Right ventricle myocardium superior (tissue), 1 donor: ENCODE measurements at regions not wholly inside any gene's neighbourhood (a gene's known extent, or its start where the extent isn't known, plus 50 kb on each side); places are given as distances from the start of the nearest gene placed in this dataset.

ENCODE experiments used
- ATAC-seq: fragments of 200-7000 bp; cut with Tn5 transposase; one replicate; pipeline ENCODE4 v1.9.1; 2020; ENCODE audit warnings: mild to moderate bottlenecking; ENCODE audit not compliant: poor library complexity
- DNase-seq: peaks from one replicate; pipeline ENCODE4 v3.0.0-alpha.2; 2020
- intact Hi-C: fragments of 100-400 bp; cut with DNase I; formaldehyde crosslinking; loops from one replicate; pipeline ENCODE4 v1.11.2; 2022
- donor health status: DM: no; HTN: yes; CAD: no; lungs with severe emphysema.

- ATAC-seq (no peak), DNase-seq (no peak)
- intact Hi-C loops = no loop called here
Observed at GRCh38 chr12:97235102-97235501, 227.5 kb upstream of the RMST start.

DNA sequence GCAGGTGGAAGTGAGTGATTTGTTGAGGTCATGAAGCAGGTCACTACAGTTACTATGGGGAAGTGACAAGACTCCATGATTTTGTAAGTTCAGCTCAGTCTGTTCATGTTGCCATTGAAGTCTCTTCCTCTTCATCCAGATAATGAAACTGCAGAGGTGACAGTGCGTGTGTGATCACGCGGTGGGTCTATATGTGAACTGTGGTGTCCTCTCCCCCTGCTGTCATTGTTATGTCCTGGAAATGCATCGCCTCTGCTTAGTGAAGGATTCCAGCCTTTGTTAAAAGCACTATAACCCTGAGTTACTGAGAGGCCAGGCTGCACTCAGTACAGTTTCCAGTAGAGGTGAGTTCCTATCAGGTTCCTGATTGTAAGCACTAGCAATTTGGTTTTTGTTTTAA lies 216.2 kb upstream of the RMST start:
- intact Hi-C loops = no loop called here
- DNase-seq (no peak), ATAC-seq (no peak)

- ATAC-seq = no peak
- intact Hi-C loops = no loop called here
- no peak for DNase-seq
Observed at GRCh38 chr12:97250483-97250882, 212.1 kb upstream of the RMST start.

DNA sequence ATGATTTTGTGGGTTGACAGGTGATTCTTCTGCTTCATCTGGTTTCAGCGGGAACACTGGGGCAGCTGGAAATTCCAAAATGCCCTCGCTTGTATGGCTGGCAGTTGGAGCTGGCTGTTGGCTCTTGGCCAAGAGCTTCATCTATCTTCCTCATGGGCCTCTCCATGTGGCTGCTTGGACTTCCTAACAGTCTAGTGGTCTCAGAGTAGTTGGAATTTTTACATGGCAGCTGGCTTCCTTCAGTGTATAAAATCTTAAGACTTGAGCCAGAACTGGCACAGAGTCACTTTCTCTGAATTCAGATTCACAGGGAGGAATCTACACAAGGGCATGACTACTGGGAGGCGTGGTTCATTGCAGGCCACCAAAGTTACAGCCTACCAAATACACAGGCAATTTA lies 204.9 kb upstream of the RMST start:
- ATAC-seq = no peak
- intact Hi-C loops = no loop called here
- DNase-seq = no peak

DNA sequence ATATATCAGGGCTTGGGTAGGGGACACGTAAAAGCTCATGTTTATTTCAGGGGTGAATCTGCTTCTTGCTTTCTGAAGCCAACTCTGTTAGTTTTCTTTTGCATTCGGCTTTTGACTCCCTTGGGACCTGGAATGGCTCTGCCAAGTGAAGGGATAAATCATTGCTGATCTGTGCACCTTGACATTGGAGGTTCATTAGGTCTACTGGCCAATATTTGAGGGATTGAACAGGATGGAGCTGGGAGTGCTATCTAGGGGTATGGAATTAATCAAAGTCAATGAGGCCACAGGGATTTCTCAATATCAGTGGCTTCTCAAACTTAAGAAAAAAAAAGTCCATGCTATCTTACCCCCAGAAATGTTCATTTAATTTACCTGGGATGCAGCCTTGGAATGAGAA lies 203.5 kb upstream of the RMST start:
- ATAC-seq (no peak), DNase-seq (no peak)
- intact Hi-C loops = no loop called here

- ATAC-seq (no peak), DNase-seq (no peak)
Observed at GRCh38 chr12:97260786-97261185, 201.8 kb upstream of the RMST start.

DNA sequence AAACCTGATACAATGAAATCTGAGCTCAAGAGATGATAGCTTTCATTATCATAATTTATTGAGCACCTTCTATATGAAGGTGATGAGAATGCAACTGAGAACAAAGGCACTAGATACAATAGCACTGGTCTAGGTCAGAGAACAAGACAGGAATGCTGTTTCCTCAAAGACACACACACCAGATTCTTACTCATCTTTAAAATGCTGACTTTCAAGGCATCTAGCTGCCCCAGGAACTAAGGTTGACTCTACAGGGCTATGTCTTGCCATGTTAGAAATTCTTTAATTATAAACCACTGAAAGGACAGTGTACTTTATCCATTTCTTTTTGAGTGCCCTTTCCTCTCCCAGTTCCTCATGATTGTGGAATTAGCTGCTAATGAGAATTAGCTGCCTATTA lies 195.4 kb upstream of the RMST start:
- intact Hi-C loops = no loop called here
- ATAC-seq = no peak

More at GRCh38 chr12:97260786-97261185, 201.8 kb upstream of the RMST start:
- intact Hi-C loops = no loop called here

GRCh38 chr12:97267594-97268202 lies 194.9 kb upstream of the RMST start:
- no peak for DNase-seq
- ATAC-seq = no peak
- intact Hi-C loops = no loop called here

More for the DNA sequence above, 195.4 kb upstream of the RMST start:
- DNase-seq = no peak

DNA sequence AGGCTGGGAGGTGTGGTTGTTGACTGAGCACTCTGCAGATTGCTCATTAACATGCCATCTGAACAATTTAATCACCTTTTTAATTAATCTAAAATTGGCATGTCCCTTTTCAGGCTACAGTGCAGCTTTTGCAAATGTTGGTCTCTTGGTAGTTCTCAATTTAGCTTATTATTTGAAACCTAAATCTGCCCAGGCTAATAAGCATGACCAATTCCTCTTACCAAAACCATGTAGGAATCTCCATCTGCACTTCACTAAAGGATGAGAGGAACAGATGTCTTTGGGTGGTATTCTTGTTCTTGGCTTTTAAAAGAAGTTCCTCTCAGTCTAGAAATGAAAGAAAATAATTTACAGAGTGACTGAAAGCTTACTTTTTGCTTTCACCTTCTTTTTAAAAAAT lies 190.1 kb upstream of the RMST start:
- ATAC-seq (no peak), DNase-seq (no peak)
- intact Hi-C loops = no loop called here

- intact Hi-C loops = no loop called here
- DNase-seq (no peak), ATAC-seq (no peak)
Observed at GRCh38 chr12:97274386-97274785, 188.2 kb upstream of the RMST start.

DNA sequence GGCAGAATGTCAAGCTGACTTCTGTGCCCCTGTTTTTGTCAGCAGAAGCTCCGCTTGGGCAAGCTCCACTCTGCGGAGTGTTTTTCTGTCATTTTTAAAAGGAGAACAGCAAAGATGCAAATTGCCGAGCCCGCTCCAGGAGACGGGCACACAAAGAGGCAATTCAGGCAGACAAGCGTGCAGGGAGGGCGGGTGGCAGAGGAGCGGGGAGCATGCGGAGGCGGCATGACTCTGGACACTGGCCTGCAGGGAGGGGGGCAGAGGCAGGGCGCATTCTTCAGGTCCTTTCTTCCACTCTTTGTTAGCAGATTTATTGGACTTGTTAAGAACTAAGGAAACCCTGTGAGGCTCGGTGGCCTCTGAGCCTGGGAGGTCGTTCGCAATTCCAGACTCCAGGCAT lies 187.3 kb upstream of the RMST start:
- no peak for ATAC-seq
- intact Hi-C loops = no loop called here
- DNase-seq = no peak

DNA sequence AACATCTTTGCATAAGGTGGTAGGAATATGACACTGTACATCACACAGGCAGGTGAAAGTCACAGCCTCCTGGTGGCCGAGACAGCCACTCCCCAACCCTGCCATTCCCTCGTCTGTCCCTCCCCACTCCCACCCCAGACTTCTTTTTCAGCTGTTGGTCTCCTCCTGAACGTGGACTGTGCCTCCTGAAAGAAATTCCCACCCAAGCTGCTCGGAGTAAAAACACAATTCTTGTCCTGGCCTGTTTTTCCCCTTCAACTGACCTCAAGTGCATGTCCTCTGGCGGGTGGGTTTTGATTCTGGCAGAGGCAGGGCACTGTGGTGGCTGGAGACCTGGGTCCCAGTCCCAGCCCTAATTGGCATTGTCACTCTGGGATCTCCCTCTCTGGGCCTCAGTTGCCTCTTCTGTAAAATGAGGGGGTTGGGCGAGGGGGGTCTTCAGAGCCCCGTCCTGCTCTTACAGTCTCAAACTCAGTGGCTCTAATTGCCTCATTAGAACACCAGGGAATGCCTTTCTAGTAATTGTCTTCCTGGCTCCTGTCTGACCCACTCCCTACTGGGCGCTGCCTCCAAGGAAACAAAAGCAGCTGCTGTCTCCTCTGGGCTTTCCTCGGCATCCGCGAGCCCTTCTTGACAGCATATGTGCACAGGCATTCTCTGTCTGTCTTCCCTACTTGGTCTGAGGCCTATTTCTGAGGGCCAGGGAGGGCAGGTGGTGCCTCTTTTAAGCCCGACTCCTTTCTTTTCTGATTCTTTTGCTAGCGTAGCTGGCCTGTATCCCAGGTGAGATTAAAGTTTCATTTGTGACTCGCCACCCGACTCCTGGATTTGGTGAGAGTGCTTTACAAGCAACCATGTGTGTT lies 186.6 kb upstream of the RMST start:
- ATAC-seq (no peak), DNase-seq (no peak)
- intact Hi-C loops = no loop called here

DNA sequence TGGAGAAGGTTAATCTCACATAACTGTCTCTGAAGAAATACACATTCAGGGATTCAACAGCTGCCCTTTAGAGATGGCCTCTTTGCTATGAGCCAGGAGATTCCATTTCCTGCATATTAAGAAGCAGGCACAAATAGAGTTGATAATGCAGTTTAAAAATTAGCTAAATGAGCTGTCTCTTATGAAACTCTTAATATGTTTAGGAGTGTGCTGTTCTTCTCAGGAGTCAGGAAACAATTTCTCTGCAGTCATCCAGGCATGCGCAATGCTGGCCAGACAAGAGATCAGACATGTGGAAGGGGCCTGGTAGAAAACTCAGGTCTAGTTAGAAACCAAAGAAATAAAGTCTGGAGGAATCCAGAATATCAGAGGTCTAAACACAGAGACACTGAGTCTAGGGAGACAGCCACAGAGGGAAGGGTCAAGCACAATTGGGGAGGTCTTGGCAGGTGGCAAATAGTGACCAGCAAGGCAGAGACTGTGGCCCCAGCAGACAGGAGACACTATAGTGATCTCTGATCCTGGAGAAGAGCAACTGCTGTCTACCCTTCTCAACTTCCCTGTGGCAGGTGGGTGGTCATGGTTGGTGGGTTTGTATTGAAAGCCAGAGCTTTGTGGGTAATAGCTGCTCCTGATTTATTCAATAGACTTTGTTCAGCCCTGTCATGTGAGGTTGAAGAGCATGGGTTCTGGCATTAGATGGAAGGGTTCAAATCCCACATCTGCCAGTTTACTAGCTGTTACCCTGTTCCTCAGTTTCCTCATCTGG lies 185.8 kb upstream of the RMST start:
- DNase-seq (no peak), ATAC-seq (no peak)
- intact Hi-C loops = no loop called here

DNA sequence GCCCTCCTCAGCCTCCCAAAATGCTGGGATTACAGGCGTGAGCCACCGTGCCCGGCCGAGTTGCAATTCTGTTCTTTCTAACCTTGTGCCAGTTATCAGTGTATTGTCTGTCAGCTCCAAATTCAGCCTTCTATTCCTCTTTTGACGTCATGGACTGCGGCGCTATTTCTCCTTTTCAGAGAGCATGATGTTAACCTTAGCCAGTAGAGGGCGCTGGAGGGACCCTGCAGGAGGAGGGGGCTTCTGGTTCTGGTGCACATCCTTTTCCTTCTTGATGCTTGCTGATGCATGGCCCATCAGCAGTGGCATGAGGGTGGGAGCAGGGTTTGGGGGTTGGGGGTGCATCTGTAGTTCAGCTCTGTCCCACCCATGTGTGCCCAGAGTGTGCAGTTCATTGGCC lies 179.3 kb upstream of the RMST start:
- intact Hi-C loops = no loop called here
- DNase-seq (no peak), ATAC-seq (no peak)

DNA sequence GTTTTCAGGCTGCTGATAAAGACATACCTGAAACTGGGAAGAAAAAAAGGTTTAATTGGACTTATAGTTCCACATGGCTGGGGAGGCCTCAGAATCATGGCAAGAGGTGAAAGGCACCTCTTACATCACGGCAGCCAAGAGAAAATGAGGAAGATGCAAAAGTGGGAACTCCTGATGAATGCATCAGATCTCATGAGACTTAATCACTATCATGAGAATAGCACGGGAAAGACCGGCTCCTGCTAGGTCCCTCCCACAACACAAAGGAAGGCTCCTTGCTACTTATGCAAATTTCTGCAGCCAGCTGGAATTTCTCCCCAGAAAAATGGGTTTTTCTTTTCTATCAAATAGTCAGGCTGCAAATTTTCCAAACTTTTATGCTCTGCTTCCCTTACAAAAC lies 174.1 kb upstream of the RMST start:
- DNase-seq (no peak), ATAC-seq (no peak)
- intact Hi-C loops = no loop called here

DNA sequence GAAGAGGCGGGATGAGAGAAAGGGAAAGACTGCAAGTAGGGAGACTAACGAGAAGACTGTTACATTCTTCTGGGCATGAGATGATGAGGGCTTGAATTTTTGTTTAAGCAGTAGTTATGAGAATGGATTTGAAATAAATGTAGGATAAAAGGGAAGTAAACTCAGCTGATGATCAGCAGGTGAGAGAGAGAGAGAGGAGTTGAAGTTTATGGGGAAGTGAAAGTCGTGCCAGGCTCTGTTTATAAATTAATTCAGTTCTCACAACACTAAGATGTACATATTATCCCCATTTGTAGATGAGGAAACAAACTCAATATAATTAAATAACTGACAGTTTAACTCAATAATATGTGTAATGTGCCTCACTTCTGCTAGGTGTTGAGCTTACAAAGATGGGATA lies 170.0 kb upstream of the RMST start:
- no peak for ATAC-seq
- intact Hi-C loops = no loop called here
- DNase-seq = no peak

GRCh38 chr12:97293541-97293940 lies 169.1 kb upstream of the RMST start:
- ATAC-seq = no peak
- DNase-seq = no peak
- intact Hi-C loops = no loop called here

DNA sequence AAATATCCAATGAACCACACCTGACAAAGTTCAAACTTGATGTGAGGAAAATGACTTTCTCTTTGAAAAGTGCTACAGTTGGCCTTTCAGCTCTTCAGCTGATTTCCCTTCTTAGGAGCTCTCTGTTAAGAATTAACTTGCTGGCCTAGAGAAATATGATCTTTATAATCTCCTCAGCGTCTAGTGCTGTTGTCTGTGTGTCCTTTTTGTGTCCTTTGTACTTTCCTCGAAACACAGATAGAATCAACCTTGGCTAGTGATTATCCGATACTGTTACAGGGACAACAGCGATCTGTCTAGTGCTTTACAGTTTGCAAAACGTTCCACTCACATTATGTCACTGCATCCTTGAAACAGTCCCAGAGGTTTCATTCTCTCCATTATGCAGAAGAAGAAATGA lies 162.8 kb upstream of the RMST start:
- intact Hi-C loops = loop anchor here (10.0 kb wide), 1 partner anchor 725 kb away; no protein-coding TSS in a partner anchor
- DNase-seq (no peak), ATAC-seq (no peak)

- intact Hi-C loops = loop anchor here (10.0 kb wide), 1 partner anchor 726 kb away; no protein-coding TSS in a partner anchor
Observed at GRCh38 chr12:97300431-97300830, 162.2 kb upstream of the RMST start.

GRCh38 chr12:97300891-97301290 lies 161.7 kb upstream of the RMST start:
- ATAC-seq (no peak), DNase-seq (no peak)
- intact Hi-C loops = loop anchor here (10.0 kb wide), 1 partner anchor 726 kb away; no protein-coding TSS in a partner anchor

More at GRCh38 chr12:97300431-97300830, 162.2 kb upstream of the RMST start:
- DNase-seq (no peak), ATAC-seq (no peak)
